Lung (tissue), 11 donors: ENCODE measurements at regions not wholly inside any gene's neighbourhood (a gene's known extent, or its start where the extent isn't known, plus 50 kb on each side); places are given as distances from the start of the nearest gene placed in this dataset.

Experiments
- ATAC-seq: fragments of 200-7000 bp; cut with Tn5 transposase; one replicate; pipeline ENCODE4 v1.9.1; 2020; ENCODE audit warnings: moderate number of reproducible peaks; ENCODE audit not compliant: insufficient read depth, low FRiP score
- DNase-seq, 3 donors: peaks; one replicate each; pipeline ENCODE4 v3.0.0-alpha.2; 2013 to 2017
- H3K27ac ChIP-seq, 2 donors: one replicate each; pipeline ENCODE4 v1.5.1; 2013; ENCODE audit warnings: mild to moderate bottlenecking in 2 of 2, moderate library complexity in 2 of 2, control low read depth in 1 of 2, inconsistent platforms in 1 of 2, low read depth in 1 of 2, low read length in 1 of 2
- H3K27me3 ChIP-seq, 3 donors: one replicate each; pipeline ENCODE4 v1.5.1; 2013; ENCODE audit warnings: low read length in 2 of 3; ENCODE audit not compliant: control insufficient read depth in 3 of 3, insufficient read depth in 3 of 3
- H3K36me3 ChIP-seq, 4 donors: one replicate each; pipeline ENCODE4 v1.5.1; 2013; ENCODE audit warnings: low read length in 4 of 4, mild to moderate bottlenecking in 1 of 4, moderate library complexity in 1 of 4; ENCODE audit not compliant: control insufficient read depth in 4 of 4, insufficient read depth in 4 of 4
- H3K4me1 ChIP-seq, 5 donors: one replicate each; pipeline ENCODE4 v1.5.1; 2013; ENCODE audit warnings: low read length in 5 of 5, mild to moderate bottlenecking in 2 of 5, moderate library complexity in 1 of 5; ENCODE audit not compliant: control insufficient read depth in 5 of 5, insufficient read depth in 5 of 5
- H3K4me3 ChIP-seq: one replicate; pipeline ENCODE4 v1.5.1; 2013; ENCODE audit warnings: mild to moderate bottlenecking, control low read depth, moderate library complexity
- H3K9ac ChIP-seq, 2 donors: one replicate each; pipeline ENCODE4 v1.5.1; 2013; ENCODE audit warnings: low read length in 2 of 2, control low read depth in 1 of 2; ENCODE audit not compliant: insufficient read depth in 1 of 2
- H3K9me3 ChIP-seq, 4 donors: one replicate each; pipeline ENCODE4 v1.5.1; 2013; ENCODE audit warnings: low read length in 3 of 4, mild to moderate bottlenecking in 1 of 4, moderate library complexity in 1 of 4; ENCODE audit not compliant: control insufficient read depth in 4 of 4, insufficient read depth in 3 of 4
- WGBS, 2 donors: extraction: QIAGEN DNeasy Blood & Tissue Kit; methylation state at CpG; one replicate each; pipeline ENCODE4 v1.1.7; 2013; 5-methylcytosine and 5-hydroxymethylcytosine counted together
- TF ChIP-seq, protein P1 (sequence below): IDR thresholded peaks from 2 replicates; pipeline ENCODE4 v1.5.1; 2012; ENCODE audit warnings: mild to moderate bottlenecking; ENCODE audit errors: control extremely low read depth, extremely low read depth
- donor health status: control.
- donor health status: control.
- donor health status: Bipolar disorder and iron deficiency.
- donor health status: healthy.
- donor health status: DM: yes; HTN: yes; CAD: no.

- H3K9ac ChIP-seq: no peak overlapping the region
- H3K4me1 ChIP-seq: peaks cover 0 to 7% (median 0%) of the 10 kb centered on the region in 5 donors
- DNase-seq (no peak), ATAC-seq (no peak)
- H3K4me3 ChIP-seq: no peak overlapping the region
- TF ChIP-seq, protein P1, sequence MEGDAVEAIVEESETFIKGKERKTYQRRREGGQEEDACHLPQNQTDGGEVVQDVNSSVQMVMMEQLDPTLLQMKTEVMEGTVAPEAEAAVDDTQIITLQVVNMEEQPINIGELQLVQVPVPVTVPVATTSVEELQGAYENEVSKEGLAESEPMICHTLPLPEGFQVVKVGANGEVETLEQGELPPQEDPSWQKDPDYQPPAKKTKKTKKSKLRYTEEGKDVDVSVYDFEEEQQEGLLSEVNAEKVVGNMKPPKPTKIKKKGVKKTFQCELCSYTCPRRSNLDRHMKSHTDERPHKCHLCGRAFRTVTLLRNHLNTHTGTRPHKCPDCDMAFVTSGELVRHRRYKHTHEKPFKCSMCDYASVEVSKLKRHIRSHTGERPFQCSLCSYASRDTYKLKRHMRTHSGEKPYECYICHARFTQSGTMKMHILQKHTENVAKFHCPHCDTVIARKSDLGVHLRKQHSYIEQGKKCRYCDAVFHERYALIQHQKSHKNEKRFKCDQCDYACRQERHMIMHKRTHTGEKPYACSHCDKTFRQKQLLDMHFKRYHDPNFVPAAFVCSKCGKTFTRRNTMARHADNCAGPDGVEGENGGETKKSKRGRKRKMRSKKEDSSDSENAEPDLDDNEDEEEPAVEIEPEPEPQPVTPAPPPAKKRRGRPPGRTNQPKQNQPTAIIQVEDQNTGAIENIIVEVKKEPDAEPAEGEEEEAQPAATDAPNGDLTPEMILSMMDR: no peak
- no peak overlapping the region for H3K27ac ChIP-seq
- H3K9me3 ChIP-seq: no peaks in the 10 kb centered on the region
- 94% methylated on average over 7 of the region's 7 CpGs for WGBS, 2 donors
- no peaks in the 10 kb centered on the region for H3K27me3 ChIP-seq
- no peaks in the 10 kb centered on the region for H3K36me3 ChIP-seq
These were observed 520.4 kb downstream of the SOX6 start for GRCh38 chr11:15835788-15836411.

DNA sequence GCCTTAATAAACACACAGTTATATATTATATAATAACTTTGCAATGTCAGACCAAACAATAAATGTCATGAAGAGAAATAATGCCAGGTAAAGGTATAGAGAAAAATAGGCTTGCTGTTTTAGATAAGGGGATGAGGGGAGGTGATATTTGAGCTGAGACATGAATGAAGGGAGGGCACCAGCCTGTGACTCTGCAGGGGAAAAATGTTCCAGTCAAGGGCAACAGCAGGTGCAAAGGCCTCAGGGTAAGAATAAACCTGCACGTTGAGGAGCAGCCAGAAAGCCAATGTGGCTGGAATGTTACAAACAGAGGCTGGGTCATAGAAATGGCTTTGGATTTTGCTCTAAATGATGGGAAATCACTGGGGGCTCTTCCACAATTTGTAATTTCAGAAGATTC lies 519.6 kb downstream of the SOX6 start:
- H3K9me3 ChIP-seq: no peaks in the 10 kb centered on the region
- DNase-seq: no peak
- WGBS, 2 donors: 86% methylated on average over 1 of the region's 1 CpG
- ATAC-seq: no peak
- no peaks in the 10 kb centered on the region for H3K27me3 ChIP-seq
- H3K9ac ChIP-seq: no peak overlapping the region
- H3K4me1 ChIP-seq: peaks cover 0 to 16% (median 0%) of the 10 kb centered on the region in 5 donors
- H3K36me3 ChIP-seq: no peaks in the 10 kb centered on the region
- no peak overlapping the region for H3K4me3 ChIP-seq
- TF ChIP-seq, protein P1: no peak
- H3K27ac ChIP-seq: no peak overlapping the region

DNA sequence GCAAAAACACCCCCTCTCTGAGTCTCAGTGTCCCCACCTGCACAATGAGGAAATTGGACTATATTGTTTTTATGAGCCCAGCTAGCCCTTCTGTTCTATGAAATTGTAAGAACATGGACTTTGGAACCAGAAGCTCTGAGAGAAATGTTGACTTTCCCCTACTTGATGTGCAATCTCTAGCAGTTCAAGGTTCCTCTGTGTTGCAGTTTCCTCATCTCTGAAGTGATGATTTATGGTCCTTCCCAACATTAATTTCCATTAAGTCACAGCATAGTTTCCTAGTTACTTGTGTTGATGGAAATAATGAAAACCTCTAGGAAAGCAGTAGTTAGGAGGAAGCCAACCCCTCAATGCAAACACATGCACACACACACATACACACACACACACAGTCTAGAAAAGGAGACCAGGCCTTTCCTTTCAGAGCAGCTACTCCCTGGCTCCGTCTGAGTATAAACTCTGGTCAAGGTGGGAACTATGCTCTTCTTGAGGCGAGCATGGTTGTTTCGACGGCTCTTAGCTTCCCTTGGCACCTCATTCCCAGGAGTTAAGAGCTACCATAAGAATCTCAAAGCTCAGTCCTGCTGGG lies 518.4 kb downstream of the SOX6 start:
- ATAC-seq (no peak), DNase-seq (no peak)
- WGBS, 2 donors: 92 to 100% methylated on average over 4 of the region's 4 CpGs
- no peaks in the 10 kb centered on the region for H3K27me3 ChIP-seq
- no peaks in the 10 kb centered on the region for H3K9me3 ChIP-seq
- H3K4me1 ChIP-seq: peaks cover 0 to 28% (median 2%) of the 10 kb centered on the region in 5 donors
- no peak overlapping the region for H3K4me3 ChIP-seq
- H3K27ac ChIP-seq: no peak overlapping the region
- no peak overlapping the region for H3K9ac ChIP-seq
- TF ChIP-seq, protein P1: no peak
- no peaks in the 10 kb centered on the region for H3K36me3 ChIP-seq
